ENCODE measurements at regions not wholly inside any gene's neighbourhood (a gene's known extent, or its start where the extent isn't known, plus 50 kb on each side); places are given as distances from the start of the nearest gene placed in this dataset.

GRCh38 chr15:62240121-62241096, 75.3 kb upstream of the C2CD4B start:
- DNase-seq (ENCODE audit: low spot score) = no peak
- peaks cover 31% of the 10 kb centered on the region for H3K27me3 Mint-ChIP-seq (ENCODE audit: low read depth)
- H3K9me3 Mint-ChIP-seq (ENCODE audit: low read depth) = peaks cover 6% of the 10 kb centered on the region
- H3K27ac Mint-ChIP-seq (ENCODE audit: unreplicated experiment) = no peak overlapping the region
- H3K4me1 Mint-ChIP-seq (ENCODE audit: low read depth) = no peaks in the 10 kb centered on the region
- TF ChIP-seq, protein P1, sequence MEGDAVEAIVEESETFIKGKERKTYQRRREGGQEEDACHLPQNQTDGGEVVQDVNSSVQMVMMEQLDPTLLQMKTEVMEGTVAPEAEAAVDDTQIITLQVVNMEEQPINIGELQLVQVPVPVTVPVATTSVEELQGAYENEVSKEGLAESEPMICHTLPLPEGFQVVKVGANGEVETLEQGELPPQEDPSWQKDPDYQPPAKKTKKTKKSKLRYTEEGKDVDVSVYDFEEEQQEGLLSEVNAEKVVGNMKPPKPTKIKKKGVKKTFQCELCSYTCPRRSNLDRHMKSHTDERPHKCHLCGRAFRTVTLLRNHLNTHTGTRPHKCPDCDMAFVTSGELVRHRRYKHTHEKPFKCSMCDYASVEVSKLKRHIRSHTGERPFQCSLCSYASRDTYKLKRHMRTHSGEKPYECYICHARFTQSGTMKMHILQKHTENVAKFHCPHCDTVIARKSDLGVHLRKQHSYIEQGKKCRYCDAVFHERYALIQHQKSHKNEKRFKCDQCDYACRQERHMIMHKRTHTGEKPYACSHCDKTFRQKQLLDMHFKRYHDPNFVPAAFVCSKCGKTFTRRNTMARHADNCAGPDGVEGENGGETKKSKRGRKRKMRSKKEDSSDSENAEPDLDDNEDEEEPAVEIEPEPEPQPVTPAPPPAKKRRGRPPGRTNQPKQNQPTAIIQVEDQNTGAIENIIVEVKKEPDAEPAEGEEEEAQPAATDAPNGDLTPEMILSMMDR (IDR thresholded peaks at IDR 0.05) = no peak
- no peaks in the 10 kb centered on the region for H3K36me3 Mint-ChIP-seq (ENCODE audit: low read depth)
- no peak overlapping the region for H3K4me3 Mint-ChIP-seq (ENCODE audit: unreplicated experiment)

DNA sequence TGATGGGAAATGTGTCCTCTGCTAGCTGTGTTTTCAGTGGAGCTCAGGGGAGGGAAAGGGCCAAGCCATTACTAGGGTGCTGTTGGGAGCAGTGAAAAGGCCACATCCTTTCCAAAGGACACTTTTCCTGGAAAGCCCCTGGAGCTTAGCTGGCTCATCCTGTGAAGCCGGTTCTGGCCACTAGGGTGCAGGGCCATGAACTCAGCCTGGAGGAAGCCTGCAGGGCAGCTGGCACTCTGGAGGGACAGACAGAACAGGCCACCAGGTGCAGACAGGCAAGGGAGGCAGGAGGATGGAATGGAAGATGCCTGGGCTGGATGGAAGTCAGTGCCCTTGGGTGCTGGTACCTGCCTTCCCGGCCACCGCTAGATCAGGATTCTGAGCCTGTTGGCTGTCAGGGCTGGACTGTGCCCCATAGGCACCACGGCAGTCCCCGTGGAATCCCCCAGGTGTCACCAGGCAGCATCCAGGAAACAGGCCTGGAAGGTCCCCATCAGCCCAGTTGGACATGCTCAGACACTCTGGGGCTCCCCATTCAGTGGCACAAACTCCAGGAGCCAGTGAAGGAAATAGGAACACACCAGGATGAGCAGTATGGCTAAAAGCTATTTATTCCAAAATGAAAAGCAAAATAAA, 76.2 kb upstream of the C2CD4B start:
- no peaks in the 10 kb centered on the region for H3K36me3 Mint-ChIP-seq (ENCODE audit: low read depth)
- H3K27ac Mint-ChIP-seq (ENCODE audit: unreplicated experiment) = no peak overlapping the region
- peaks cover 6% of the 10 kb centered on the region for H3K9me3 Mint-ChIP-seq (ENCODE audit: low read depth)
- H3K4me3 Mint-ChIP-seq (ENCODE audit: unreplicated experiment) = no peak overlapping the region
- TF ChIP-seq, protein P1 (IDR thresholded peaks at IDR 0.05) = peak; percentile 22
- H3K27me3 Mint-ChIP-seq (ENCODE audit: low read depth) = peaks cover 37% of the 10 kb centered on the region
- DNase-seq (ENCODE audit: low spot score) = no peak
- H3K4me1 Mint-ChIP-seq (ENCODE audit: low read depth) = no peaks in the 10 kb centered on the region

- H3K36me3 Mint-ChIP-seq (ENCODE audit: low read depth) = no peaks in the 10 kb centered on the region
- DNase-seq (ENCODE audit: low spot score) = no peak
- peaks cover 48% of the 10 kb centered on the region for H3K27me3 Mint-ChIP-seq (ENCODE audit: low read depth)
- H3K4me1 Mint-ChIP-seq (ENCODE audit: low read depth) = no peaks in the 10 kb centered on the region
- TF ChIP-seq, protein P1 (IDR thresholded peaks at IDR 0.05) = no peak
- H3K4me3 Mint-ChIP-seq (ENCODE audit: unreplicated experiment) = no peak overlapping the region
- H3K9me3 Mint-ChIP-seq (ENCODE audit: low read depth) = peaks cover 3% of the 10 kb centered on the region
- H3K27ac Mint-ChIP-seq (ENCODE audit: unreplicated experiment) = no peak overlapping the region
These were observed 77.9 kb upstream of the C2CD4B start for GRCh38 chr15:62242999-62243398.

DNA sequence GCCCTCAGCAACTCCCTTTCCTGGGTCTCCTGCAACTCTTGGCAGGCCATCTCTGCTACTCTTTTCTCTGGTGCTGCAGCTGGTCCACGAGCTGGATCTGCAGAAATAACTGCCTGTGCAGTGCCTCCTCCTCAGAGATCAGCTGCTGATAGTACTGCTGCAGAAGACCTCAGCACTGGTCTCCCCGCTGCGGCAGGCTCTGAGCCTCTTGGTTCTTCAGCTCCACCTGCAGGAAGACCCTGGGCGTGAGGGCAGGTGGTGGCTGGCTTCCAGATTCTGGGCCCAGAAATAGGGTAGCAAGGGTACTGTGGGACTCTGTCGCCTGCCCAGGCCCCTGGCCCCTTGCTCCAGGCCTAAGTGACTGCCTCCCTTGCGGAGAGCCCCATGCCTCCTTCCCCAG, 79.7 kb upstream of the C2CD4B start:
- Mint-ChIP-seq H3K4me3 (ENCODE audit: unreplicated experiment) (no peak overlapping the region), H3K27ac (ENCODE audit: unreplicated experiment) (no peak overlapping the region), H3K36me3 (ENCODE audit: low read depth) (no peaks in the 10 kb centered on the region), H3K4me1 (ENCODE audit: low read depth) (no peaks in the 10 kb centered on the region), H3K9me3 (ENCODE audit: low read depth) (no peaks in the 10 kb centered on the region), H3K27me3 (ENCODE audit: low read depth) (peaks cover 40% of the 10 kb centered on the region)
- TF ChIP-seq, protein P1 (IDR thresholded peaks at IDR 0.05) = no peak
- no peak for DNase-seq (ENCODE audit: low spot score)

DNA sequence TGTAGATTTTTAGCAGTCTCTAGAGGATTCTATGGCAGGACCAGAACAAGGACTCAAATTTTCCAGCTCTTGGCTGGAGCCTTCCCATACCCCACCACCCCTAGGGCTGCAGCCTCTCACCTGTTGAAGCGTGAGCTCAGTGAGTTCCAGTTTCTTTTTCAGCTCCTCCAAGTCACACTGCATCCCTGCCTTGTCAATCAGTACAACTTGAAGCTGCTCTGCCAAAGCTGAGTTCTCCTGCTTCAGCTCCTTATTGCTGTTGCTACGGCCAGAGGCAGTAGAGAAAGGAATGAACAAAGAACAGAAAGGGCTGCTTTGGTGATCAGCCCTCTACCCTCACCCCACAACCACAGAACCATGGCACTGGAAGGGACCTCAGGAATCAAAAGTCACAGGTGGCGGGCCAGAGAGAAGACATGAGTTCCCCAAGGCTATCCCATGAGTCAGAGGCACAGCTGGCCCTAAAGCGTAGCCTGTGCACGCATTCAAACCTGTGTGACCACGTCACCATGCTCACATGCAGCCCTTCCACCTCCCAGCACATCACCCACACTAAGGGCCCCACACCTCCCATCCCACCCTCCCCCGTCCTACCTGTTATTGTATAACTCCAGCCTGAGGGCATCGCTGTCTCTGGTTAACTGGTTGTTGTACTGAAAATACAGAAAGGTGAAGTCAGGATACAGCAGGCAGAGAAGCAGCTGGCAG, 83.3 kb upstream of the C2CD4B start:
- no peak for DNase-seq (ENCODE audit: low spot score)
- no peak overlapping the region for H3K4me3 Mint-ChIP-seq (ENCODE audit: unreplicated experiment)
- TF ChIP-seq, protein P1 (IDR thresholded peaks at IDR 0.05) = no peak
- no peaks in the 10 kb centered on the region for H3K4me1 Mint-ChIP-seq (ENCODE audit: low read depth)
- no peaks in the 10 kb centered on the region for H3K36me3 Mint-ChIP-seq (ENCODE audit: low read depth)
- H3K27me3 Mint-ChIP-seq (ENCODE audit: low read depth) = peaks cover 53% of the 10 kb centered on the region
- H3K9me3 Mint-ChIP-seq (ENCODE audit: low read depth) = no peaks in the 10 kb centered on the region
- H3K27ac Mint-ChIP-seq (ENCODE audit: unreplicated experiment) = no peak overlapping the region

Data from chondrocyte (in vitro differentiated cells).